ENCODE measurements at regions not wholly inside any gene's neighbourhood (a gene's known extent, or its start where the extent isn't known, plus 50 kb on each side); places are given as distances from the start of the nearest gene placed in this dataset.

DNA sequence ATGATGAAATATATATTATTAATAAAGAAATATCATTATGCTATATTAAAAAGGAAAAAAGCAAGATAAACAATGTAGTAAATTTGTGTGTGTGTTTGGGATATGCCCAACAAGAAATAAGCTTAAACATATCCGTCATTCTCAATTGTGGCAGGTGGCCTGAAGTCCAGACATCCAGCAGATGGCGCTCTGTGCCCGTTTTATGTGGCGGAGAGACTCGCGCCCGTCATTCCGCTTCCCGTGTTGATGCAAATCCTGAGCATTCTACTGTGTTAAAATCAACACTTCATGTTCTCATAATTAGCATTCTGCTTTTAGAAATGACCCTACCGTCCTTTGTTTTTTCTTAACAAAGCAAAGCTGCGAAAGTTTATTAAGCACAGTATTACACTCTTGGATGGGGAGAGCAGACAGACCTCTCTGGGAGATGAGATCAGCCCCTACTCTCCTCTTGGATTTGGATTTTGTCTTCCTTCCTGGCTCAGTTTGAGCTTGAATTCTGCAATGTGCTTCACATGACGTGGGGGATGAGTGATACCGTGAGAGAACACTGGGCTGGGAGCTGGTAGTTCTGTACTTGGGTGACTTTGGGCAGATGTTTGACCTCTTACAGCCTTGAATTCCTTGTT is 125.8 kb downstream of the MCHR2 start:
- peak; percentile 51 for DNase-seq (ENCODE audit: low read depth)
